Stimulated activated CD8-positive, alpha-beta memory T cell treated with anti-CD3 and anti-CD28 coated beads, Interleukin-7, amount 100 ng/mL, for 4 hours (primary cell): ENCODE measurements at regions not wholly inside any gene's neighbourhood (a gene's known extent, or its start where the extent isn't known, plus 50 kb on each side); places are given as distances from the start of the nearest gene placed in this dataset.
A peak's percentile ranks its signal among the peaks of the same experiment; 100 is the strongest.
"Not testable (repeated sequence)": the region's sequence is repeated elsewhere in the genome, so short reads cannot be mapped to it uniquely, and the experiment has no call there.

Source experiments
- DNase-seq, 2 donors: peaks; one replicate each; pipeline ENCODE4 v3.0.0-alpha.2; 2020; ENCODE audit warnings: low read depth in 2 of 2

DNA sequence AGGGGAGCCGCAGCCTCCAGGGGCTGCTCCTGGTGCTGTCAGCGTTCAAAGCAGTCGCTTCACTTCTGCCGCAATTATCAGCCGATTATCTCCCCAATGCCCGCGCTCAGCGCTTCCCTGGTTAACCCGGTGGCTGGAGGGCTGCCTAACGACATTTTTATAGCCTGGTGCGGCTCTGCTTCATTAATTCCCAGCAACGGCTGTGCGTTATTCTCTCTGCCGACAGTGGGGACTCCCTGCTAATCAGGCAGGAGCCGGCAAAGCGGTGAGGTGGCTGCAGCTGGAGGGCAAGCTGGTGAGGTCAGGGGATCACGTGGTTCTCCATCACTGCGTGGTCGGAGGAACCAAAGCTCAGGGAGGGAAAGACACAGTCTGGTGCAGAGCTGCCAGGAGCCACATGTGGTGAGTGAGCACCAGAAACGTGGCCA is 62.9 kb downstream of the GLRX5 start:
- DNase-seq = no peak

DNA sequence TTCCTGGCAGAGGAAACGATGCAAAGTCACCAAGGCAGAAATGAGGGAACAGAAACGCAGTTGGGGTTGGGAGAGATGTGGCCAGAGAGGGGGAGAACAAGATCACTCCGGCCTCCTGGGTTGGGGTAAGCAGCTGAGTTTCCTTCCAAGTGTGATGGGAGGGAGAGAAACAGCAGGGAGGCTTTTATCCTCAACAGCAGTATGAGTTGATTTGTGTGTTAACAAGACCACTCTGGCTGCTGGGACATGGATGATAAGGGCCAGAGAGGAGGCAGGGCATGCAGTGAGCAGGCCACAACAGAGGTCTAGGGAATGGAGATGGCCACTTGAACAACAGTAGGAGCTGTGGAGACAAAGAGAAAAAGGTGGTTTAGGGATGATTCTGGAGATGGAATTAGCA is 66.8 kb downstream of the GLRX5 start:
- no peak for DNase-seq

GRCh38 chr14:95603415-95603814 is 68.6 kb downstream of the GLRX5 start:
- no peak for DNase-seq

- no peak for DNase-seq
These were observed 71.4 kb downstream of the GLRX5 start for GRCh38 chr14:95606266-95606665.

- DNase-seq = no peak
These were observed 73.9 kb downstream of the GLRX5 start for GRCh38 chr14:95608637-95609235.

GRCh38 chr14:95609398-95609990 is 74.6 kb downstream of the GLRX5 start:
- no peak for DNase-seq

DNA sequence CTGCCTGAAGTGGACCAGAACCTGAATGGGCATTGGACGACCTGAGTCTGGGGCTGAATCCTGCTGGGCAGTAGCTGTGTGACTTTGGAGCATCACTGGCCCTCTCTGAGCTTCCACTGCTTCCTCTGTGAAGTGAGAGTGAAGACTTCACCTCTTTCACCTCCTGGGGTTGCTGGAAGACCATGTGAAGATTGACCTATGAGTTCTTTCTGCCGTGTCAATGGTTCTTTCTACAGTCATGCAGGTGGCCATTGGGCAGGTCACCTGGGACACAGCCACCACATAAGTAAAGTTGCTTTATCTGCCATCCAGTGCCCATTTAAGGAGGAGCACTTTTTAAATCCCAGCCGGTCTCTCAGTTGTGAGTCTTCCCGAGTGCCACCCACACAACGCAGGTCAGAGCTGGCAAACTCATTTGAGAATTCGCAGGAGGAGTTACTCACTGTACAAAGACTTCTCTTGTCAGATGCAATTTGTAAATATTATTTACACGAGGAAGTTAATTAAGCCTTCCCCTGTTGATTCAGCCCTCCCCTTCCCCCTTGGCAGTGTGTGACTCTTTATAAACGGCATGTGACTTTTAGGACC is 74.8 kb upstream of the TCL1B start:
- DNase-seq = no peak

- no peak for DNase-seq
These were observed 71.9 kb upstream of the TCL1B start for GRCh38 chr14:95614349-95614748.

DNA sequence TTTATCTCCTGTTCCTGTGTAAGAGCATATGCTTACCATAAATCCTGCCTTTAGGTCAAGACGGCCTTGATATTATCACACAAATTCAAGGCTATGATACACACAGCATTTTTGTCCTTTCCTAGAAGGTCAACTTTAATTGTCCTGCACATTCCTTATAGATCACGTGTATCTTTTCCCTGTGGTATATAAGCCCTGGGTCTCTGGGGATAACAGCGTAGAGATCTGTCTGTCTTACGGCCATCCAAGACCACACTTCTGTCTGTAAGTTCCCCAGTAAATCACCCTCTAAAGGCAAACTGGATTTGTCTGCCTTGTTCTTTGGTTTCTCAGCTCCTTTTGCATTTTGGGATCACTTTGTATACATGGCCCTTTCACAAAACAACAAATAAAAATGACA is 69.5 kb upstream of the TCL1B start:
- DNase-seq = no peak

DNA sequence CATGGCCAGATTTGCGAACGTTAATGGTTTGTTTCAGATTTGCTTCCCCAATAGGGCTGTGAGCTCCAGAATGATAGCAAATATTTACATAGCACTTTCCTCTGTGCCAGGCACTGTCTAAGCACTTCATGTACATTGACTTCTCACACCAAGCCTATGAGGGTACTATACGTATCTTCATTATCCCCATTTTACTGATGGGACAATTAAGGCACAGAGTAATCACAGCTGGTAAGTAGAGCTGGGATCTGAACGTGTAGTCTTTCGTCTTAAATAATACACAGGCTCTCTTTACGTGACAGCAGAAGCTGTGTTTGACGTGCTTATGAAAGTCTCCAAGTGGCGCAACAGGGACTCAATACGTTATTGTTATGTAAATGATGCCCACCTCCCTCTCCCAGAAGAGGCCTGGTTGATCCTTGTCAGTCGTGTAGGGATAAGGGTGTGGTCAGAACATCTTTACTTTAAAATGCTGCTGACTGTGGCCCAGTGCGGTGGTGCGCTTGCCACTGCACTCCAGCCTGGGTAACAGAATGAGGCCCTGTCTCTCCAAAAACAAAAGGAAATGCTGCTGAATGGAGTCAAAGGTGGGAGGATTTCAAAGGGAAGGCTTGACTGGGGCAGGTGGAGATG is 66.3 kb upstream of the TCL1B start:
- no peak for DNase-seq

DNA sequence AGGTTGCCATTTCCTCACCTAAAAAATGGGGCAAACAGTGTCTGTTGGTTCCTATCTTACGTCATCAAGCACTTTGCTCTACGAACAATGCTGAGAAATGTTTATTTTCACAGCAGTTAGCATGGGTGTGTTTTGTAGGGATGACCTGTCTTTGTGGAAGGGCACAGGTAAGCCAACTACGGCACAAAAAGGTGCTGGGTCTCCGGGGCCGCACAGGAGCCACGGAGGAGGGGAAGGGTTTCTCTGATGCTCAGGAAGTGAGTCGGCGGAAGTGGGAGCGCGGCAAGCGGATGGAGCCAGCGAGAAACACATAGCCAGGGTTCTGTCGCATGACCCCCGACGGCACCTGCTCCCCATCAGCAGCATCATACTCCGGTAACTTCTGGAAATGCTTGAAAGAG is 65.6 kb upstream of the TCL1B start:
- DNase-seq = peak in 1 of 2 donors; percentile 11

GRCh38 chr14:95623195-95623594 is 63.0 kb upstream of the TCL1B start:
- DNase-seq = no peak

DNA sequence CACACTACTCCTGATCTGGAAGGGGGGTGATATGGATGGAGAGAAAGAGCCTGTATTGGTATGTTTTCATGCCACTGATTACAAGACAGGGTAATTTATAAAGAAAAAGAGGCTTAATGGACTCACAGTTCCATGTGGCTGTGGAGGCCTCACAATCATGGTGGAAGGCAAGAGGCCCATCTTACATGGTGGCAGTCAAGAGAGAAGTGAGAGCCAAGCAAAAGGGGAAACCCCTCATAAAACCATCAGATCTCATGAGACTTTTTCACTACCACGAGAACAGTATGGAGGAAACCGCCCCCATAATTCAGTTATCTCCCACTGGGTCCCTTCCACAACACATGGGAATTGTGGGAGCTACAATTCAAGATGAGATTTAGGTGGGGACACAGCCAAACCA is 60.5 kb upstream of the TCL1B start:
- not testable (repeated sequence) for DNase-seq

DNA sequence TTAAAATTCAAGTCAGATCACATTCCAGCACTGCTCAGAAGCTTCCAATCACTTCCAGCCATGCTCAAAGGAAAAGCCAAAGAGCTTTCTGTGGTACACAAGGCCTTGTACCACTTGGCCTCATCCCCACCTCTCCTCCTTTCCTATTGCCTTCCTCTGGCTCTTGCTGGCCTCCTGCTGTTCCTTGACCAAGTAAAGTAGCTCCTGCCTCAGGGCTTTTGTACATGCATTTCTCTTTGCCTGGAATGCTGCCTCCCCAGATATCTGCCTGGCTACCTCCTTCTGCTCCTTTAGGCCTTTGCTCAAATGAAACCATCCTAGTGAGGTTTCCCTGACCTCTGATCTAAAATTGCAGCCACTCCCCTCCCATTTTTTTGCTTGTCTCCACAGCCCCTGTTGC is 51.2 kb upstream of the TCL1B start:
- DNase-seq = no peak
